ENCODE measurements at regions not wholly inside any gene's neighbourhood (a gene's known extent, or its start where the extent isn't known, plus 50 kb on each side); places are given as distances from the start of the nearest gene placed in this dataset.

DNA sequence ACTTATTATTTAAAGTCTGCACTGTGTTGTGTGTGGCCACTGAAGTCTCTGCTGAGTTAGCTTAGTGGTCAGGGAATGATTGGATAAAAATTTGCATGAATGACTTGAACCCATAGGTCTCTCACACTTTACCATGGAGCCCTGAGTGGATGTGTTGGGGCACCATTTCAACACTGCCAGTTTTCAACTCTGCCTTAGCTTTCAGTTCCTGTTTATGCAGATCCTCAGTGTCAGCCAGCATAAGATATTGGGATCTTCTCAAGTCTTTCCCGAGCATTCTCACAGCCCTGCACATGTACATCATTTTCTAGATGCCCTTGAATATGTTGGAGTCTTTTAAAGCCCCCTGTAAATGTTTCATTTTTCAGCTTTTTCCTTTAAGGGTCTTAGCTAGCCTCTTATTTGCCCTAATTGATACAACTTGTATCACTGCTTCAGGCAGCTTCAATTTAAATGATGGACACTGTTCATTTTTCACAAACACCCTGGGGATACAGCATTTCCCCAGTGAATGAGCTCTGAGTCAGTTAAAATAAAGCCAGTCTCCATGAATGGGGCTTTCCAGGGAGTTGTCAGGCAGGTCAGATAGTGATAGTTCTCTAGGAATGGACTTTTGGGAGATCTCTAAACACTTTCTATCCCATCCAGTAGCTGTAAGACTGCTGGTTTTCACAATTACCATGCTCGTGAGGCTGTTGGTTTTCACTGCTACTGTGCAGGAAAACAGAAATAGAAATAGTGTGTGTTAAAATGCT, 211.9 kb upstream of the PAPPA start:
- FAIRE-seq (peak; percentile 81), DNase-seq (ENCODE audit: low read depth, low spot score) (no peak)
- TF ChIP-seq, protein P1, sequence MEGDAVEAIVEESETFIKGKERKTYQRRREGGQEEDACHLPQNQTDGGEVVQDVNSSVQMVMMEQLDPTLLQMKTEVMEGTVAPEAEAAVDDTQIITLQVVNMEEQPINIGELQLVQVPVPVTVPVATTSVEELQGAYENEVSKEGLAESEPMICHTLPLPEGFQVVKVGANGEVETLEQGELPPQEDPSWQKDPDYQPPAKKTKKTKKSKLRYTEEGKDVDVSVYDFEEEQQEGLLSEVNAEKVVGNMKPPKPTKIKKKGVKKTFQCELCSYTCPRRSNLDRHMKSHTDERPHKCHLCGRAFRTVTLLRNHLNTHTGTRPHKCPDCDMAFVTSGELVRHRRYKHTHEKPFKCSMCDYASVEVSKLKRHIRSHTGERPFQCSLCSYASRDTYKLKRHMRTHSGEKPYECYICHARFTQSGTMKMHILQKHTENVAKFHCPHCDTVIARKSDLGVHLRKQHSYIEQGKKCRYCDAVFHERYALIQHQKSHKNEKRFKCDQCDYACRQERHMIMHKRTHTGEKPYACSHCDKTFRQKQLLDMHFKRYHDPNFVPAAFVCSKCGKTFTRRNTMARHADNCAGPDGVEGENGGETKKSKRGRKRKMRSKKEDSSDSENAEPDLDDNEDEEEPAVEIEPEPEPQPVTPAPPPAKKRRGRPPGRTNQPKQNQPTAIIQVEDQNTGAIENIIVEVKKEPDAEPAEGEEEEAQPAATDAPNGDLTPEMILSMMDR (optimal IDR thresholded peaks at IDR 0.05 in 1 of 3, IDR thresholded peaks at IDR 0.05 in 1 of 3, conservative IDR thresholded peaks at IDR 0.05 in 1 of 3; ENCODE audit: extremely low read depth in 1 of 3, insufficient read depth in 2 of 3, low read length in 3 of 3) = no peak
- TF ChIP-seq EZH2 (IDR thresholded peaks at IDR 0.05; ENCODE audit: low read length) = no peak
- H3K4me2 ChIP-seq (ENCODE audit: control insufficient read depth, extremely low read depth, insufficient read depth, low read depth, low read length) = peak overlapping the region; percentile 55
- no peaks in the 10 kb centered on the region for H3K36me3 ChIP-seq (ENCODE audit: control insufficient read depth in 2 of 2, extremely low read depth in 1 of 2, insufficient read depth in 2 of 2, low read length in 2 of 2)
- no peaks in the 10 kb centered on the region for H3K9me1 ChIP-seq (ENCODE audit: control insufficient read depth, extremely low read depth, insufficient read depth, low read length)
- H3K27ac ChIP-seq (ENCODE audit: control insufficient read depth, insufficient read depth, low read length) = peak overlapping the region; percentile 85
- H3K9ac ChIP-seq (ENCODE audit: control insufficient read depth, extremely low read depth, insufficient read depth, low read length) = peak overlapping the region; percentile 42
- no peak overlapping the region for H3K4me3 ChIP-seq (ENCODE audit: control insufficient read depth in 2 of 3, extremely low read depth in 1 of 3, insufficient read depth in 2 of 3, low read depth in 1 of 3, low read length in 3 of 3)
- no peaks in the 10 kb centered on the region for H3K79me2 ChIP-seq (ENCODE audit: control insufficient read depth, insufficient read depth, low read length)
- no peaks in the 10 kb centered on the region for H4K20me1 ChIP-seq (ENCODE audit: control insufficient read depth, extremely low read depth, insufficient read depth, low read length)
- H2AFZ ChIP-seq (ENCODE audit: control insufficient read depth, low read length) = peak overlapping the region; percentile 64
- no peaks in the 10 kb centered on the region for H3K27me3 ChIP-seq (ENCODE audit: control insufficient read depth, extremely low read depth, insufficient read depth, low read length)
- peaks cover 46% of the 10 kb centered on the region for H3K4me1 ChIP-seq (ENCODE audit: control insufficient read depth, extremely low read depth, insufficient read depth, low read length)
- dilution Hi-C loops (cut with MboI; ENCODE audit: extremely low pct_ligation_motif_present, low sequenced_read_pairs) = no loop called here
- no peaks in the 10 kb centered on the region for H3K9me3 ChIP-seq (ENCODE audit: control insufficient read depth, low read depth, low read length)

DNA sequence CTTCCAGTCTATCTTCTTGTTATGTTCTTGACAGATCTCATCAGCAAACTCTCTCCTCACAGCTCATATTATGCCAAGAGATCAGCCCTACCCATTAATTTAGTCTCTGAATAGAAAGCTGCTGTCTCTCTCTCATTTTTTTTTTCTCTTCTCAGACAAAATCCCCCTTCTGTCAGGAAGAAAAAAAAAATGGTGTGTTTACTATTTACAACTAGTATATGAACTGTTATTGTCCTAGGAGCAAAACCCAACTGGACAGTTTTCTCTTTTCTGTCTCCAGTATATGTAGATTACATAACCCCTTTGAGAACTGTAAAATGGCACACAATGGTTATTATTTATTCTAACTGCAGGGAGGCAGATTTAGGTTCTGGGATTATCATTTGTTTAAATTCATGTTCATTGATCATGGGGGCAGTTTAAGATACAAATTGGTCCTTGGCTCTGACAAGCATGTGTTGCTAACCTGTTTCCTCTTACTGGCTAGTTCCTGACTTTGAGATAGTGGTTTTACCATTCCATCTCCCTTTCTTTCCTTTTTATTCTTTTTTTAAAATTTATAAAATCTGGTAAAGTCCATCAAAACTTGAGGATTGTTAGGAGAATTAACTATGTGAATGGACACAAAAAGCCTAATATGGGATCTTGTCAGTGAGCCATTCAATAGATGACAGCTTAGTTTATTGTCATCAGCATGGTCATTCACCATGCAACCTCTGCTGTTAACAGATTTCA, 210.0 kb upstream of the PAPPA start:
- dilution Hi-C loops (cut with MboI; ENCODE audit: extremely low pct_ligation_motif_present, low sequenced_read_pairs) = no loop called here
- Histone ChIP-seq H3K4me3 (ENCODE audit: control insufficient read depth in 2 of 3, extremely low read depth in 1 of 3, insufficient read depth in 2 of 3, low read depth in 1 of 3, low read length in 3 of 3) (no peak overlapping the region), H3K27me3 (ENCODE audit: control insufficient read depth, extremely low read depth, insufficient read depth, low read length) (no peaks in the 10 kb centered on the region), H3K4me1 (ENCODE audit: control insufficient read depth, extremely low read depth, insufficient read depth, low read length) (peaks cover 42% of the 10 kb centered on the region), H4K20me1 (ENCODE audit: control insufficient read depth, extremely low read depth, insufficient read depth, low read length) (no peaks in the 10 kb centered on the region), H3K27ac (ENCODE audit: control insufficient read depth, insufficient read depth, low read length) (peak overlapping the region; percentile 28), H2AFZ (ENCODE audit: control insufficient read depth, low read length) (no peak overlapping the region), H3K4me2 (ENCODE audit: control insufficient read depth, extremely low read depth, insufficient read depth, low read depth, low read length) (peak overlapping the region; percentile 3), H3K9me3 (ENCODE audit: control insufficient read depth, low read depth, low read length) (no peaks in the 10 kb centered on the region), H3K79me2 (ENCODE audit: control insufficient read depth, insufficient read depth, low read length) (no peaks in the 10 kb centered on the region), H3K36me3 (ENCODE audit: control insufficient read depth in 2 of 2, extremely low read depth in 1 of 2, insufficient read depth in 2 of 2, low read length in 2 of 2) (no peaks in the 10 kb centered on the region), H3K9me1 (ENCODE audit: control insufficient read depth, extremely low read depth, insufficient read depth, low read length) (no peaks in the 10 kb centered on the region), H3K9ac (ENCODE audit: control insufficient read depth, extremely low read depth, insufficient read depth, low read length) (no peak overlapping the region)
- FAIRE-seq (no peak), DNase-seq (ENCODE audit: low read depth, low spot score) (no peak)
- no peak for TF ChIP-seq EZH2 (IDR thresholded peaks at IDR 0.05; ENCODE audit: low read length)
- TF ChIP-seq, protein P1 (optimal IDR thresholded peaks at IDR 0.05 in 1 of 3, IDR thresholded peaks at IDR 0.05 in 1 of 3, conservative IDR thresholded peaks at IDR 0.05 in 1 of 3; ENCODE audit: extremely low read depth in 1 of 3, insufficient read depth in 2 of 3, low read length in 3 of 3) = no peak
